ENCODE measurements at regions not wholly inside any gene's neighbourhood (a gene's known extent, or its start where the extent isn't known, plus 50 kb on each side); places are given as distances from the start of the nearest gene placed in this dataset.

DNA sequence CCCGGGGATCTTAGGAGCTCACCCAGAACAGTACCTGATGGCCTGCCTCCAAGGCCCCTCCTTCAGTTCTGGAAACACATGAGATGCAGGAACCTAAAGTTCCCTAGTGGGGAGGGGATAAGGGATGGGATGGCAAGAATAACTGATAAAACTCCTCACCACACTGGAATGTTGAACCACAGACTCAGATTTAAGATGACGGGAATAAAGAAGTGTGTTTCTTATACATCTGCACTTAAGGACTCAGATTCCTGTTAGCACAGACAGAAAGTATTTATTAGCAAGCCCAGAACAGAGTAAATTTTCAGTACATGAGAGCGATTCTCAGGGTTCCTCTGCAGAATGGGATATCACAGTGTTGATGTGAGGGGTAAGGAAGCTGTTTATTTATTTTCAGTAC lies 245.2 kb downstream of the TLE3 start:
- DNase-seq = no peak

DNA sequence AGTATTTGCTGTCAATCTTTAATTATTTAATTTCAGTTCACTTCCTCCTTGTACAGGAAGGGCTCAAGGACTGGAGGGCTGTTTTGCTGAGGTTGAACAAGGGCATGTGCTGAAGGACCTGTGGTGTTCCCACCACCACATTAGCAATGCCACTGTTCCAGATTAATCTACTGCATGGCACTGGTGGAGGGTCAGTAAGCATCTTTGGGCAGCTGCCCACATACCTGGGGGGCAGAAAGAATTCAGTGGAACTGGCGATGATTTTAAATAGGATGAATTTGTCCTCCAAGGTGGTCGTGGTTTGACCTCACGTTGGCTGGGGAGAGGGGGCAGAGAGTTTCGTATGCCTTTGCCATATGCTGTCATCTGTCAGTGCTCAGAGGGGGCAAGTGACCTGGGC lies 244.8 kb downstream of the TLE3 start:
- no peak for DNase-seq

DNA sequence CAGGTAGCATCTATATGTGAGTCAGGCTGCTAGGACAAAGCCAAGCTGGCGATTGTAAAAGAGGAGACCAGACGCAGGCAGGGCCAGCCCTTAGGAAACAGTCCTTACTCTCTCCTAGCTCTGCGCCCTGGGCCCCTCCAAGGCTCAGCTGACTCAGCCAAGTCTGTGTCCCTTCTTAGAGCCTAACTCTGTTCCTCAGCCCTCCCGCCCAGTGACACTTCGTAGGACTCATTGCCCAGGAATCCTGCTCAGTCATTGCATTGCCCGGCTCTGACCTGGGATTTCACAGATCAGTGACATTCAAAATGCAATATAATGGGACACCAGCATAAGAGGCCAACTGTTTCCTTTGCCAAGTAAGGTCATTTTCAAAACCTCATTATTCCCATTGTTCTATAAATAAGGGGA lies 244.2 kb downstream of the TLE3 start:
- no peak for DNase-seq

- no peak for DNase-seq
Observed at GRCh38 chr15:69854001-69854400, 243.7 kb downstream of the TLE3 start.

DNA sequence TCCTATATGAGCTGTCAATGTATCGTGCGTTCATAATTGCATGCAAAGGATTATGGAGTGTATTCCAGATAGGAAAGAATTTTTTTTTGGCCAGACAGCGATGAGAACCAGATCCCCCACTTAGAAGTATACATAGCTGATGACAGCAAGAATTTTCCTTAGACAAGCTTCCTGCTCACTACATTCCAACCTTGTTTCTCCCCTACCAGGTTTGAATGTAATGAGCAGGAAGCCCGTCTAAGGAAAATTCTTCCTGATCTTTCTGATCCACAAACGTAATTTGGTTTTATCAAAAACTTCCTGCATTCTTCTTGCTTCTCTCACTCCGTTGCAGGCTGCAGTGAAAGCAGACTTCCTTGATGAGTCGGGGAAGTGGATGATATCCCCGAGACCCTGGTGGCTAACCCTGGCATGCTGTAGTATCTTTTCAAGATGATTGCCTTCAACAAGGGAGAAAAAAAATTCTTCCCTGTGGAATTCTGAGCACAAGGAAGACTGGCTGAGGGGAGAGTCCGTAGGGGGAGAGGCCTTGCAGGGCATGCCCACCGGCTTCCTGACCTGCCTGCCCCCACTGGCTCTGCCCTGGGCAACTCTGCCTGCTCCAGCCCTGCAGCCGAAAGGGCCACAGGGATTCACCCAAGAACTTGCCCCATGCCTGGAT lies 243.1 kb downstream of the TLE3 start:
- DNase-seq = no peak

GRCh38 chr15:69855258-69856000 lies 242.3 kb downstream of the TLE3 start:
- DNase-seq = no peak

GRCh38 chr15:69857250-69857649 lies 240.5 kb downstream of the TLE3 start:
- no peak for DNase-seq

DNA sequence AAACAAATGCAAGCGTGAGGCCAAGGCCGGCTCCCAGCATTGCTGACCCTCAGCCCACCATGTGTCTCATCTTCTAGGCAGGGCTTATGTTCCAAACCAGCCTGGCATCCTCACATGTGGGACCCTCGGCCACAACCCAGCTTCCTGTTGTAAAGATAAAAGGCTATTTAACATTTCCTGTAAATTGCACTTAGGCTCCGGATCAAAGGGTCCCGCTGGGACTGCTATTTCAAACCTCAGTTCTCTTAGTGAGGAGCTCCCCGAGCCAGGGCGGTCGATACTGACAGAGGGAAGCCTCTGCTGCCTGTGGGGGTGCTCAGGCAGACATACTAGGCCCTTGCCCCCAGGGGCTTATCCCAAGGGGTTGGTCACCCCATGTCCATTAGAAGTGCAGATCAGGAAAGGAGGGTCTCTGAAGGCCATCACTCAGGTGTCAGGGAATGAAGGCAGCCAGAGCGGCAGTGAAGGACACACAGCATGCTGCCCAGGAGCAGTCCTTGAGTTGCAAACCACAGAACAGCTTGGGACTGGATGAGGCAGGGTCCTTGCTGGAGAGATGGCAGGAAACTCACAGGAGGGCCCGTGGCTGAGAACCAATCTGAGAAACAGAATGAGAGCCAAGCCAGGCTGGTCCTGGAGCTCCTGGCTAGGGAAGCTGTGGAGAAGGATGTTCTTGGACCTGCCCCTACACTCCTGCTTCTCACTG lies 239.9 kb downstream of the TLE3 start:
- no peak for DNase-seq

DNA sequence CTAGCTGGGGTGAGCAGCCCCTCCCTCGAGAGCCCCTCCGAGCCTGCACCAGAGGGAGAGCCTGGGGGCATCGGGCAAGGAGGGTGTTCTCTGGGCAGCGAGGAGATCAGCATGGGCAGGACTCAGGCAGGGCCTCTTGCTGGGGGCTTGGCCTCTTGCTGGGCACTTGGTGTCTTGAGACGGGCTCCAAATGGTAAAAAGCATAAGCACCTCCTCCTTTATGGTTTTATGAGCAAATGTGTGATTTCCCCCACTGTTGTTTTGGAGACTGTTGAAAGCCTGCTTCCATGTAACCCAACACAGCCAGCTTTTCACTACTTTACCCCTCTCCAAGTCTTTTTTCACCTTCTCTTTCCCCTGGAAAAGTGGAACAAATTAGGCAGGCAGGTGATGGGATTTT lies 239.3 kb downstream of the TLE3 start:
- DNase-seq = no peak

DNA sequence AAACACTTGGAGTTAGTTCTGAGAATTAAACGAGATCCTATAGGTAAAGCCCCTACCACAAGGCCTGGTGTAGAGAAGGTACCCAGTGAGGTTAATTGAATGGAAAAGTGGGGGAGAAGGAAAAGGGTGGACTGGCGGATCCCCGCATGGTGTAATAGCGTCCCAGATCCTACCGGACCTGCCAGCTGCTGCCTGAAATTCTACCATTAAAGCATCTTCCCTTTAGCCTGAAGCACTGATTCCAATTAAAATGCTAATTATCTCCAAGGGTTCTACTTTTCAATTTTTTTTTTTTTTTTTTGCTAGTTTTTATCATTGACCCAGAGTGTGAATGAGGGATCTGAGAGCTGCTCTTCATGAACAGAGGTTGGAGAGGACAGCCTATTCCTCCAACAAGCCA lies 237.9 kb downstream of the TLE3 start:
- DNase-seq = no peak

- DNase-seq = no peak
Observed at GRCh38 chr15:69860321-69860720, 237.4 kb downstream of the TLE3 start.

DNA sequence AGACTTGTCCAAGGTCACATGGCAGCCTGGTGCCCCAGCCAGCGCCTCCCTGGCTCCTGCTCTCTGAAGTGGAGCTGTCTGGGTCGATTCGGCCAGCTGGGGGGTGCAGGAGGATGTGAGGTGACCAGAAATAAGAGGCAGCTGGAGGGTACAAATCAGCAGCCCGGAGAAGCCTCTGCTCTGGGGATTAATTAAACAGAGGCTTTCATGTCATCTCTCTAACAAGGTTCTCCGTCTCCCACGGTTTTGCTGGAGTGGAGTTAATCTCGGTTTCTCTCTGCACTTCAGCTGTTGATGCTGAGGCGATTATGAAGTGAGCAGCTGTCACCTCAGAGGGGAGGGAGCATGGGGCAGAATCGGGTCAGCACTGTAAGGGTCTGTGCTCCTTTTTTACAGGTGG lies 236.8 kb downstream of the TLE3 start:
- DNase-seq = no peak

- DNase-seq = no peak
Observed at GRCh38 chr15:69861331-69862171, 236.2 kb downstream of the TLE3 start.

- no peak for DNase-seq
Observed at GRCh38 chr15:69862540-69862939, 235.2 kb downstream of the TLE3 start.

DNA sequence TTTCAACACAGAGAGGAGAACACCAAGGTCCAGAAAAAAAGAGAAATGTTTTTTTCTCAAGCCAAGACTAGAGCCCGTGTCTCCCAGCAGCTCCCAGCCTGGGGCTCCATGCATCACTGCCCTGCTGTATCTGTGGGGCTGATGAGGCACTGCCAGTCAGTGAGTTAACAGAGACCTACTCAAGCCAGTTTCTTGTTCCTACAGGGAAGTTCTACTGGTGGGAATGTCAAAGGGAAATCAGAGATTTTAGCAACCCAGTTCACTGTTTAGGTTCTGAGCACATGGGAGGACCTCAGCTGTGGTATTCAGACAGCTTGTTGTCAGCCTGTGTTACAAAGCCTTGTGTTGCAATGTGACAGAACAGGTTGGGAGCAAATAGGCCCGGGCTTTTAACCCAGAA lies 234.3 kb downstream of the TLE3 start:
- DNase-seq = no peak

DNA sequence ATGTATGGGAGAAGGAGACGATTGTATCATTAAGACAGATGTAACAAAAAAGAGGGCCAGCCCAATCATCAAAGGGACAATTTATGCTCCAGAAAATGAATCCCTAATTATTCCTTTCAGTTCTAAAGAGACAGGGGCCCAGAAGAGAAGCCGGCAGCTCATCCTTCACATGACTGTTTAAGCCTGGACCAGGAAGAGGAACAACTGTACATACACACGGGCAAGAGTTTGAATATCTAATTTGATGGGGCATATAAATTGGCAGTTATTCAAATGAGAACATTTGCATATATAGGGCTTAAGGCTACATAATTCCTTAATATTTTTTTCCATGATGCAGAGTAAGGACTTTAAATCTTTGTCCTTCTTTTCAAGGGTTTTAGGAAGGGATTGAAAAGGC lies 232.3 kb downstream of the TLE3 start:
- no peak for DNase-seq

DNA sequence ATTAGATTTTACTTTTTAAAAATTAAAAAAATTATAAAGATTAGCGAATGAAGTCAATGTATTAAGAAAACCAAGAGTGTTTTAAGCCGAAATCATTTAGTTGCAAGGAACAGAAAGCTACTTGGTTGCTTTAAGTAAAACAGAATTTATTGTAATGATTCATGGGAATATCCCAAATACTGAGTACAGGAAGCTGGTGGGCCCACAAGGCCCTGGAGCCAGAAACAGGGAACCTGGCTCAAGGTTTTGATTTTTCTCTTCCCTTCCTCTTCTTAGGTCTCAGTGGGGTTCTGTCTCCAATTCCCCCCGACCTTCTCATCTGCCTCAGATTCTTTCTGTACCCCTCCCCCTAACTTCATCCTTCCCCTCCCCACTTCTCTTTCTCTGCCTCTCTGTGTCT lies 229.0 kb downstream of the TLE3 start:
- no peak for DNase-seq

DNA sequence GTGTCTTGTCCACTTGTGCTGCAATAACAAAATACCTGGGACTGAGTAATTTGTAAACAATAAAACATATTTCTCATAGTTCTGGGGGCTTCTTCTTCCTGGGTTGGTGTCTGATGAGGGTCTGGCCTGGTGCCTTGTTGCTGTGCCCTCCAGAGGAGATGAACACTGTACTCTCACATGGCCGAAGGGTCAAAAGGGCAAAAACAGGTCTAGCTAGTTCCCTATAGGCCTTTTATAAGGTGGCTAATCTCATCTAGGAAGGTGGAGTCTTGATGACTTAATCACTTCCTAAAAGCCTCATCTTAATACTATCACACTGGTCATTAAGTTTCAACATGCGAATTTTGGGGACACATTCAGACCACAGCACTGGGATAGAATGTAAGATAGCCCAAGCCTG lies 228.4 kb downstream of the TLE3 start:
- no peak for DNase-seq

DNA sequence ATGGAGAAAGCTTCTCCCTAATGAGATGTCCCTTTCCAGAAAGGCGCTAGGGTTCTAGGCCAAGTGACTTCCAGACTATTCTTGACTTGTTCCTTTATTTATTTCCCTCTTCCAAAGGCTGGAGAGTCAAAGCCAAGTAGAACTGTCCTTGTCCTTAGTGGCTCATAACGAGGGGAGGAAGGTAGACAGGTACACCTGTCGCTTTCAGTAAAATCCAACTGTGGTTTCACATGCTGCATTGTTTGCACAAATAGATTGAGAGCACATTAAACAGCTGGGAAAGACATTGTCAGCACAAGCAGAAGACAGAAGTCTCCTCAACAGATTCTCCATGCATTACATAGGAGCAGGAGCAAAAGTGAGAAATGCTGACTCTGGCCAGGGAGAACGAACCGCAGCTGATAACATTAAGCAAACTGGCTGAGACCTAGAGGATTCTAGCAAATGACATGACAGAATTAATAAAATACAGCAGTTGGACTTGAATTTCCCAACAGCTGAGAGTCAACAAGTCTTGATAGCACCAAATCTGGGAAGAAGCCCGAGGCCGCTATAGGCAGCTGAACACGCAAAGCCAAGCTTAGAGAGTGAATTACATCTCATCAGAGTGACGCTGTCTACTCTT lies 227.7 kb downstream of the TLE3 start:
- DNase-seq = no peak

DNA sequence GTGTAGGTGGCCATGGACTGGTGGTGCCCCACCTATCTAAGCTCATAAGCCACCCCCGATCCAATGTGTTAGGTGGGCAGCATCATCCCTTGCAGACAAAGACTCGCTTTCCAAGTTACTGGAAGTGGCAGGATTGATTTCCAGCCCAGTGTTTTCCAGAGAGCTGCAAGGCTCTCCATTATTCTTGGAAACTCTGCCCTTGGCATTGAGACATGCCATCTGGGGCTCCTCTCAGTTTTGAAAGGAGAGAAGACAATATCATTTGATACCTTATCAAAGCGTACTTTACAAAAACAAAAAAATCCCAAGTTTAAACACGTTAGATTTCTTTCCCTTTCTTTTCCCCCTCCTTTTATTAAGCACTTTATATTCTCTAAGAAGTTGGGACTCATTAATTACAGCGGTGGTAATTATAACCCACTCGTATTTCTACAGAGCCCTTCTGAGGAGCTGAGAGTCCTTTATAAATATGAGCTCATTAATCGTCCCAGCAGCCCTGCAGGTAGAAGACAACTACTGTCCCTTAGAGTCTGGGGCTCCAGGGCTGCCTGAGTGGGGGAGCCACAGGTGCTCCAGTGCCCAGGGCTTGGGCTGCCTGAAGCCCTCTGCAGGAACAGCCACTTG lies 226.1 kb downstream of the TLE3 start:
- no peak for DNase-seq

DNA sequence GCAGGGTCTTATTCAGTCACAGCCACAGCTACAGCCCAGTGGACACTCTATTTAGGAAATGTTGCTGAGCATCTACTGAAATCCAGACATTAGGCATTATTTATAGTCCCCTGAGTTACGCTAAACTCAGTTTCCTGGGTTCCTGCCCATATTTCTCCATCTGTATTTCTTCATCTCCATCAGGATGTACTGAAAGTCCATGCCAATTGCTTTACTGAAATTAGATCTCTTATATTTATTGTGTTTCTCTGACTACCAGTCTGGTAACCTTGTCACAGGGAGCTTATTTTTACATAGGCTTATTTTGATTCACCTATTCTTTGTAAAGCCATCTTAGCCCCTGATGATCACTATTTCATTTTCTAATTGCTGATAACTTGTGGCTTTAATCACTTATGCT lies 223.9 kb downstream of the TLE3 start:
- DNase-seq = no peak

DNA sequence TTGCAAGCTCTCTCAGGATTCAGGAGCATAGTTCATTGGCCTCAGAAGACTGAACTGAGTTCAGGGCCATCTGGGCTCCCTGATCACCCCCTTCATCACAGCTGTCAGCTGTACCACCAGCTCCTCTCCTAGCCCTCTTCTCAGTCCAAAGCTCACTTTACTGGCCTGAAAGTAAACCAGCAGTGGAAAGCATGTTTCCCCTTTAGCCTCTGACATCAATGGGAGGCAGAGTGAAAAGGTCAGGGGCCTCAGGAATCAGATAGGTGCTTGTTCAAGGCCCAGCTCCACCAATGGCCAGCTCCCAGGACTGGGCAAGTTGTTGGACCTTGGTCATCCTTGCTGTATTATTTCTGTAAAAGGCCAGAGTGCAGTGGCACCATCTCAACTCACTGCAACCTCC lies 223.4 kb downstream of the TLE3 start:
- DNase-seq = no peak
